GM21825 (cell line): ENCODE measurements at regions not wholly inside any gene's neighbourhood (a gene's known extent, or its start where the extent isn't known, plus 50 kb on each side); places are given as distances from the start of the nearest gene placed in this dataset.
"Not testable (repeated sequence)": the region's sequence is repeated elsewhere in the genome, so short reads cannot be mapped to it uniquely, and the experiment has no call there.

Source experiments
- ATAC-seq: cut with Tn5 transposase; IDR thresholded peaks from one replicate; pipeline ENCODE4 v1.9.1; 2021; ENCODE audit warnings: mild to moderate bottlenecking, moderate library complexity; ENCODE audit not compliant: unreplicated experiment

DNA sequence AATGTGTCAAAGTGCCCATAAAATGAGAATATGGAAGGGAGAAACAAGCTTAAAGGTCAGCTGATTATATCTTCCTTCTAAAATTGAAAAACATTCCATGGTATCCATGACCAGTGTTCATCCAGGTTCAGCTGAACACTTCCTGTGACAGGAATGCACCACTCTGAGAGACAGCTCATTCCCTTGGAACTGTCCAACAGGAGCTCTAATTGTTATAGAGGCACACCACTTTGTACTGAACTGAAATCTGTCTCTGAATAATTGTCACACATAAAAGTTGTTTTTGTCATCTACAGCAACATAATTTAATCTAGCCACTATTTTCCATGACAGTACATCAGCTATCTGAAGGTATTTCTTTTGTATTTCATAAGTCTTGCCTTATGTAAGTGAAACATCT lies 195.9 kb upstream of the ZNF804A start:
- no peak for ATAC-seq

DNA sequence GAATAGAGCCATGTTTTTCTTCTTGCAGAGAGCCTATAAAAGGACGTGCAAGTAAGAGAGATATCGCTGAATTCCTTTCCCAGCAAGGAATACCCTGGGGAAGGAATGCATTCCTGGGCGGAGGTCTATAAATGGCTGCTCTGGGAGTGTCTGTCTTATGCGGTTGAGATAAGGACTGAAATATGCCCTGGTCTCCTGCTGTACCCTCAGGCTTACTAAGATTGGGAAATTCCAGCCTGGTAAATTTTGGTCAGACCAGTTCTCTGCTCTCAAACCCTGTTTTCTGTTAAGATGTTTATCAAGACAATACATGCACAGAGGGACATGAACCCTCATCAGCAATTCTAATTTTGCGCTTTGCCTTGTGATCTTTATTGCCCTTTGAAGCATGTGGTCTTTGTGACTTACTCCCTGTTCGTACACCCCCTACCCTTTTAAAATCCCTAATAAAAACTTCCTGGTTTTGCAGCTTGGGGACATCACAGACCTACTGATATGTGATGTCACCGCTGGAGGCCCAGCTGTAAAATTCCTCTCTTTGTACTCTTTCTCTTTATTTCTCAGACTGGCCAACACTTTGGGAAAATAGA lies 191.2 kb upstream of the ZNF804A start:
- not testable (repeated sequence) for ATAC-seq

DNA sequence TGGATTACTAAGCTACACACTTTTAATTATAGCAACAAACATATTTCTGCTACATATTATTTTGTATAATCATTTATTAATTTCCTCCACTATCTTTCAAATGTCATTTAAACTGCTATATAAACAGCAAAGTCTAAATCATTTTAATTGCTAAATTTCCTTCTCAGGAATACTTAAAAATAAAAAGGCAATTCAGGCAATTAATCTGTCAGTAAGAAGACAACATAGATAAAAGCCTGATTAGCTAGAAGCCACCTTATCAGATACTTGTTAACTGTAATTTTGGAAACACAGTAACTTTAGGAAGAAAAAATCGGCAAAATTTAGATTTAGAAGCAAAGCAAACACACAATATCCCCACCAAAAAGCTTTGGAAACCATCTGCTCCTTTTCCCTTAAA lies 188.2 kb upstream of the ZNF804A start:
- ATAC-seq, result no peak

DNA sequence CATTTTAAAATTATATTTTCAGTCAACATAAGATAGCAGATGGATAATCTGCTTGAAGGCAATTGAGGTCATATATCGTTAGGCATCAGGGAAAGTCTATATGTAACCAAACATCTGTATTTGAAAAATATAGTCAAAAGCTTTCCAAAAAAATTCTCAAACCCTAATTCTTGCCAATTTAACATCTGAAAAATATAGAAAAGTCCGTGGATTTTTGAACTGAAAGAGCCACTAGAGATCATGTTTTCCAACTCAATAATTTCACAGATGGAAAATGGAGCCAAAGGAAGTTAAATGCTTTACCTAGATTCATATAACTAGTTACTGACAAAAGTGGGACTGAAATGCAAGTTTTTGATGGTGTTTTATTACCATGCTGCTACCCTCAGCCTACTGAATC lies 185.1 kb upstream of the ZNF804A start:
- ATAC-seq, result no peak

DNA sequence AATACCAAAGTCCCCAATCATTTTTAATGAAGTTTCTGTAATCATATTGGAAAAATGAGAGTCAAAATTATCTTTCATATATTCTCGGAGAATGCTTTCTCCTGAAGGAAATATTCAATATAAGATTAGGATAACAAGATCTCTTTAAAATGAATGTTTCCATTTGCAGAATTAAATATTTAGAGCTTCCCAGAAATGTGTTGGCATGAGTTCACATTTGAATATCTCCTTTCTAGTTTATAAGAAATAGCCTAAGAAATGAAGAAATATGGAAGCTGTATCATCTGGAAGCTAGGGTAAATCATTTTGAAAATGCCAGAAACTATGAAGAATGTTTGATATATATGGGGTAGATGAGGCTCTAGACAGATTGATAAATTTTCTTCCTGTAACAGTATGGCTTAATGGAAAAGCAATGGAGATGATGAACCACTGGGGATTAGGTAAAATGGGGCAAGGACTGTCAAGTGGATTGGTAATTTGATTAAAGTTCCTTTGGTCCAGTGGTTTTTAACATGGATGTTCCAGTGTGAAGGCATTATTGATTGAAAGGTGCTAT lies 184.6 kb upstream of the ZNF804A start:
- no peak for ATAC-seq

DNA sequence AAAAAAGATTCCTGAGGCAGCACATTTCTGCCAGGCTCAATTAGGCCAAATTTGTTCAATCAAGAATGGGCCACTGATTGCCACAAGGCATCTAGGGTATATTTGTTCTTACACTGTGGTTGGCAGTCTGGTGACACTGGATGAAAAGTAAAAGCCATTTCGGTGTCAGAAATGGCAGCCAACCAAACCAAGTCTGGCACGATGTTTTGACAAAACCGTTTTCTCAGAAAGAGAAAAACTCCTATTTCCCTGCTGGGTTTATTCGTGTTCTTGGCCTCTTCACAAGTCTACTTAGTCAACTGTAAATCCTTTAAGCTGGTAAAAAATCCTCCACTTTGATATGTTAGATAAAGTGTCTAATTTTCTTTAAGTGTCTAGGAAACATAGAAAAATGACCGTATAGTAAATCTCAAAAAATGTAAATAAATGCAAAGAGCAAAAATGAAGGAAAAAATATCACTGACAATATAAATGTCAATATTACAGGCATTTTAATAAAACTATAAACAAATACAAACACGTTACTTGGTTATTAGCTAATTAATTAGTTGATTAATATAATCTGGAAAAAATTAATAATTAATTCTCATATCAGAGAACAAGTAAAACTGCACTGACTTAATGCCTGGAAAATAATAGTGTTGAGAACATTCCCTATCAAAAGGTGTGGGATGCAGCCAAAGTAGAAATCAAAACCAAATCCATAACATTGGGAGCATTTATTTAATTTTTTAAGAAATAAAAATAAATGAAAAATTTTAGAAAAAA lies 182.0 kb upstream of the ZNF804A start:
- no peak for ATAC-seq

DNA sequence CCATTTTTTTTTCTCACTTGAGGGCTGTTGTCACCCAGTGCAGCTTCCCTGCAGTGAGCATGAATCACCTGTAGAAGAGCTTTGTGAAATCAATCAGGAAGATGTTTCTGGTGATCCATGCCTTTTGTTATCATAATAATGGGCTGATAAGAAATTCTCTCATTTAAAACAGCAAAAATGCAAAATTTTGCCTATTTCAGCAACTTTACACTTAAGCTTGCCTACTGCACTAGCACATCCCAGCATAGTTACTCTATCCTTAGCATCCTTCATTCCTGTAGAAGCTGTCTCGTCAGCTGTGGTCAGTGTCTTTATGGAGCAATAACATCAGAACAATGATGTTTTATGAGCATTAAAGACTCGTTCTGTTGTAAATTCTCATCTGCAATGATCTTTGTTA lies 178.6 kb upstream of the ZNF804A start:
- ATAC-seq, result no peak

DNA sequence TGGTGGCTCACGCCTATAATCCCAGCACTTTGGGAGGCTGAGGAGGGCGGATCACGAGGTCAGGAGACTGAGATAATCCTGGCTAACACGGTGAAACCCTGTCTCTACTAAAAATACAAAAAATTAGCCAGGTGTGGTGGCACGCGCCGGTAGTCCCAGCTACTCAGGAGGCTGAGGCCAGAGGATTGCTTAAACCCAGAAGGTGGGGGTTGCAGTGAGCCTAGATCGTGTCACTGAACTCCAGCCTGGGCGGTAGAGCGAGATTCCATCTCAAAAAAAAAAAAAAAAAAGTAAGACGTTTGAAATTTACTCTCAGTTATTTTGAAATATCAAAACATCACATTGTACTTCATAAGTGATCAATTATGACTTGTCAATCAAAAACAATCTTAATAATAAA lies 176.9 kb upstream of the ZNF804A start:
- ATAC-seq, result not testable (repeated sequence)

DNA sequence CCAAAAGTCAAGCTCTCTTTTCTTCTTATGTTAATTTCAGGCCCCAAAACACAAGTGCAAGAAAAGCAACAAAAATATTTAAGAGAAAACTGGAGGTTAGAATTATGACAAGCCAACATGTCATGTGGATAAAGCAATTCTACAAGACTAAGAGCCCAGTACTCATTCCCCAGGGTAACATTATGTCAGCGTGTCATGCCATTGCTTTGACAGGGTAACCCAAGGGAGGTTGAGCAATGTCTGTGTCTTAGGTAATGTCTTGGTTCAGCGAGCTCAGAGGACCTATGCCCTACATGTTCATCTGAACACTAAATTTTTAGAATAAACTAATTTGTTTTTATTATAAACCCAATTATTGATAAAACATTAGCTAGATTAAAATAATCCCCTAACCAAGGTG lies 173.2 kb upstream of the ZNF804A start:
- no peak for ATAC-seq

DNA sequence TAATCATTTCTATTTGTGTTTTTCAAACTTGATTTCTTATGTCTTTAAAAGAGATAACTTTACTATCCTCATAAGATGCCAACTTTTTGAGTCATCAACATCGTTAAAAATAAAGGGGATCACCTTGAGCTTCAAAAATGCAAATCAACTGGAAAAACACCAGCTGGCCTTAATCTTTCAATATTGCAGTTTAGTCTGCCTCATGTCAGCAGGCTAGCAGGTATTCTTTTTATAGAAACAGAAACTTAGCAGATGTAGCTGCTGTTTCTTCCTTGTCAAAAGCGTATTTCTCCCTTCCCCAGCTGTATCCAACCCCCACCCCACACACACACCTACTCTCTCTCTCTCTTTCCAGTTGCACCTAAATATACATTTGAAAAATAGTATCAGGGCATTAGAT lies 154.1 kb upstream of the ZNF804A start:
- peak; percentile 96 for ATAC-seq

DNA sequence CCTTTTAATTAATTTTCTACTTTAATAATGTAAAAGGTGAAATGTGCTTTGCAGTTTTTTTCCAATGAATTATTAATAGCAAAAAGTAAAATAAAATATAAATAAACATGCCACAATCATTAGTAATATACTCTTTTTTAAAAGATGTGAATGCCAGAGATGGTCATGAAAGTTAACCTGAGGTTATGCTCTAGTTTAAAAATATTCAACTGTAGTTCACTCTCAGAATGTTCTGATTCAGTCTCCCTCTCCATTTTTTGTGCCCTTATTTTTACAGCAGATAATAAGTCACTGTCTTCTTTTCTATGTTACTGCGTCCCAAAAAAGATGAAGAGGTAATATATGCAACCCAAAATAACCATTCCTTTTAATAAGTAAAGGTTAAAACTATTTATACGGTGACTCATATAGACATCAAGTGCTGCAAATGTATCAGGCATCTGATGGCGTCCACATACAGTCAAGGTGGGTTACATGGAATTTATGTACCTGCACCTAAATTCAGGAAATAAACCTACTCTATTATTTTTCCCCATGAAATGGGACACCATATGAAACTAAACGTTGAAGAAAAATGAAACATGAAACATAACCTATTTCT lies 153.6 kb upstream of the ZNF804A start:
- ATAC-seq, result no peak

DNA sequence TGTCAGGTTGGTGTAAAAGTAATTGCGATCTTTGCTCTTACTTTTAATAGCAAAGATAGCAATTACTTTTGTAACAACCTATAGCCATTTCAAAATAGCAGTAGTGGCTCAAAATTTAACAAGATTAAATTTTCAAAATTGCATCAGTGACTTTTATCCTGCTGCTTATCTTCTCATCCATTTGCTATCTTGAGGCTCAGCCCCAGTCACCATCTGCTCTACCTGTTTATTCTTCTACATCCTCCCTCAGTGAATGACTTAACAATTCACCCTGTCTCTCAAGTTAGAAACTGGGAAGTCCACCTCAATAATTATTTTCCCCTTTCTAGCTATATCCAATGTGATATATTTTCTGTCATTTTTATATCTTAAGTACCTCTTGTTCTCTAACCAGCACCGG lies 148.6 kb upstream of the ZNF804A start:
- no peak for ATAC-seq

DNA sequence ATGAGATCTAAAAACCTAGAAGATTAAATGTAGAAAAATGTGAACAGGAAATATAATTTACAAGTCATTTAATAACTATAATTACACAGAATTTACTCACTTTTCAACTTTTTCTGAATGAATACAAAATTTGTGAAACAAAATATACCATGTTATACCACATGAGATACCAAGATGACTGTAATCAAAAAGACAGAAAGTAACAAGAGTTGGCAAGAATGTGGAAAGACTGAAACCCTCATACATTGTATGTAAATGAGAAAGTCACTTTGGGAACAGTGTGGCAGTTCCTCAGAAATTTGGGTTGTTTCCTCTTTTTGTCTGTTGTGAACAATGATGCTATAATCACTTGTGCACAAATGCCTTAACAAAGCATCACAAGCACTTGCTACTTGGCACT lies 145.4 kb upstream of the ZNF804A start:
- no peak for ATAC-seq

DNA sequence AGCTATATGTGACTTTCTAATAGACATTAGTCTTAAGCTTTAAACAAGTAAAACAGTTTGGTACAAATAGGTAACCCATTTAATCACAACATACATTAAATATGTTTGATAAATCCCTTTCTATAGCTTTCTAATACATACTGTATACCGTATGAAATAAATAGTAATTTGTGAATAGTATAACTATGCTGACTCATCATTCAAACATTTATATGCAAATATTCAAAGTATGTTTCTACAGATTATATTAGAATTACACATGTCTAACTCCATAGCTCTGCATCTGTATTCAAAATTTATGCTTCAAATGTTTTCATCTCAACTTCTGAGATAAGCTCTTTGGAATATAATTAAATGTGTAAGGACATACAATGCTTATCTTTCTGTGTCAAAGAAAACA lies 142.7 kb upstream of the ZNF804A start:
- no peak for ATAC-seq

DNA sequence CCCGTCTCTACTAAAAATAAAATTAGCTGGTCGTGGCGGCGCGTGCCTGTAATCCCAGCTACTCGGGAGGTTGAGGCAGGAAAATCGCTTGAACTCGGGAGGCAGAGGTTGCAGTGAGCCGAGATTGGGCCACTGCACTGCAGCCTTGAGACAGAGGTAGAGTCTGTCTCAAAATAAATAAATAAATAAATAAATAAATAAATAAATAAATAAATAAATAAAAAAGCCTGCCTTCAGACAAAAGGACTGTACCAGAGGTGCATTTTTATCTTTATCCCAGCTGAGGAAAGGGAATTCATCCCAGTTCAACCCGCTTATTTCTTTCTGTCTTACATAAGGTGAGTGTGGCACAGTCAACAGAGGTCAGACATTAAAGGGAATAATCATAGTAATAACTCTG lies 141.6 kb upstream of the ZNF804A start:
- not testable (repeated sequence) for ATAC-seq

DNA sequence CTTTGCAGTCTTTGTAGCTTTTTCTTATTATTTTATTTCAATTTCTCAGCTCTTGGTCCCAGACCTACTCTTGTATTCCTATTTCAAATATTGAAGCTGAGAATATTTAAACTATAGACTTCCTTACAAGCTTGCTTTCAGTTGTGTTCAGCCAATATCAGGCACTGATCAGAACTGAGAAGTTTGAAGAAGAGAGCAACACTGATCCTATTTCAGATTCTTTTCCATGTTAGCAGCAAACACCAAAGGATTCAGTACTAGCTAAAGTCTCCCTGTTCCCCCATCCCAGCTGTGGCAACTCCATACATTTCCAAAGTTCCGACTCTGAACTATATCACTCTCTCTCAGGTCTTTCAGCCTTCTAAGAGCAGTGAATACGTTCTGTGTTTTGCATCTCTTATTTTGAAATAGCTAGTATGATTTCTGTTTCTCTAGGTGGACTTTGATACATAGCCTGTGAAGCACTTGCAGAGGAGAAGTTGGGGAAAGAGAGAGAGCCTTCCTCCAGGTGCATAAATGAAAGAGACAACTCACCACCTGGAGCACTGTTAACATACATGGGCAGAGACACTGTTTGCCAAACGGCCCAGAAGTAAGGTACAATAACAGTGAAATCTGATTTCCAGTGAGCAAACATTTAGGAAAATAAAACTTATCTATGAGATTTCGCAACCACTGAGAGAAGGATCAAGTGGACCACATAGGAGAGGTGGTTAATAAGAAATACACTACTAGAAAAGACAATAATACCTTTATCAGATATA lies 135.0 kb upstream of the ZNF804A start:
- ATAC-seq, result no peak

DNA sequence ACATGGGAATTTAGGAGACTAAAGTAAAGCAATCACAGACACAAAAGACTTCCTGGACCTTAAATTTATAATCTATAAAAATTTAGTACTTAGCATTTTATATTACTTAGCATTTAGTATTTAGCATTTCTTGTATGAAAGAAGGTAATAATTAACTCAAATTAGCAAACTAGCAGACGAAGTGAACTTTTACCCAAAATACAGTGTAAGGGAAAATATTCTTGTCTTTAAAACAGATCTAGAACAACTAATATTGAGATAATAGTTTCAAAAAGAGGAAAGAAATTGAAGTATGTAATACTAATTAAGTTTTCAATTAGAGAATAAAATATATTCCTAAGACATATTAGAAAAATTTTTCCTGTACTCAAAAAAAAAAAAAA lies 134.5 kb upstream of the ZNF804A start:
- no peak for ATAC-seq

DNA sequence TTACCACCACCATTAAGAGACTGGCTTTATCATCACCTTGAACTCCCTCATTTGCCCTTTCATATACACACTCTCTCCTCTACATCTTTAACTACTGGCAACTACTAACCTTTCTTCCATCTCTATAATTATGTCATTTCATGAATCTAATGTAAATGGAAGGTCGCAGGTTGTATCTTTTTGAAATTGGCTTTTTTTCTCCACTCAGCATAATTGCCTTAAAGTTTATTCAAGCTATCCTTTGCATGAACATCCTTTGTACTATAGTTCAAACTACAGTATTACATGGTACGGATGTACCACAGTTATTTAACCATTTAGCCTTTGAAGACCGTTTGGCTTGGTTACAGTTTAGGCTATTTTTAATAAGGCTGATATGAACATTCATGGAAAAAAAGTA lies 129.5 kb upstream of the ZNF804A start:
- no peak for ATAC-seq

DNA sequence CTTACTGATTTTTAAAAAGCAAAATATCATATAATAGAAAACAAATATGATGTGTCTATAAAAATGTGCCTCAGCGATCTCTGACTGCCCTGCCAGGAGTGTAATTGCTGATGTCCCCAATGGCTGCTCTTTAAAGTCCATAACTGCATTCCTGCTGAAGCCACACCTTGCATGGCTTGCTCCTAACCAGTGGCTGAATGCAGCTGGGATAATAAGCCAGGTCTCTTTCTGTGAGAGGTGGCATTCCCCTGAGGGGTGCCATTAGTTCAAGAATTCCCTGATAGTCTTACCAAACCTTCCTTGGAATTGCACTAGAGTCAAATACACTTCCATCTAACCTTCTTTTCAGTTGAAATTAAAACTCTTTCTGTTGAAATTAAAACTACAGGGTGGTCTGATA lies 125.8 kb upstream of the ZNF804A start:
- no peak for ATAC-seq

DNA sequence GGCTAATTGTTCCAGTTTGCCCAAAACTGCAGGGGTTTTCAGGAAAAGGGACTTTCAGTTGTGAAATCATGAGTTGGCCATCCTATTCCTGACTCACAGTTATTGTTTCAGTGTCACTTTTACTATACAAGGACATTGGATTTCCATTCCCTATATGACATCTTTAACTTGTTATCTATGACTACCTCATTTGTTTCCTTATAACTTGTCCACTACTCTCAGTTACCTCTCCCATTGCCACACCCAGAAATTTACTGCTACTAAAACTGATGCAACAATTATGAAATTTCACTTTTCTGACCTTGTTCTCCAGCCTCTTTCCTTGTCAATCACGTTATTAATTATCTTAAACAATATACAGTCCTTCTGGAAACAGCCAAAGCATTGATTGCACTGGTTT lies 116.5 kb upstream of the ZNF804A start:
- no peak for ATAC-seq

DNA sequence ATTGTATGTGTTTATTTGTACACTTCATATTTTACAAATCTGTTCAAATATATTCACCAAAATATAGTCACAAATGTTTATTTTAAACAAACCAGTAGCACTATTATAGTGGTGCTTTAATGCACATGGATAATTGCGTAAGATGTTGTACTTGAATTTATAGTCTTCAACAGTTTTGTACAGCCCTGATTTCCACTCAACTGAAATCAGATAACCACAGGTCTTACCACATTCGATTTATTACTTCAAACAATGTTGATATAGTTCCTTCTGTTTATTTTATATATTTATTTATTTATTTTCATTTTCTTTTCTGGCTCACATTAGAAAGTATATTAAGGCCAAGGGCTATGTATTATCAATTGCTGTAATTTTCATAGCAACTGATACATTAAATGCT lies 99.4 kb upstream of the ZNF804A start:
- ATAC-seq, result no peak
